ENCODE measurements at regions not wholly inside any gene's neighbourhood (a gene's known extent, or its start where the extent isn't known, plus 50 kb on each side); places are given as distances from the start of the nearest gene placed in this dataset.

- TF ChIP-seq POLR2AphosphoS5 (IDR thresholded peaks at IDR 0.05; ENCODE audit: low read depth, low read length): no peak
- no peak for TF ChIP-seq POU2F2 (IDR thresholded peaks at IDR 0.05; ENCODE audit: low read depth, low read length)
- no peak for TF ChIP-seq POLR2A (IDR thresholded peaks at IDR 0.05; ENCODE audit: low read depth, low read length)
- TF ChIP-seq TAF1 (IDR thresholded peaks at IDR 0.05; ENCODE audit: low read depth, low read length): no peak
These were observed 131.2 kb upstream of the HAND1 start for GRCh38 chr5:154609251-154609650.
